A673 (cell line): ENCODE measurements at regions not wholly inside any gene's neighbourhood (a gene's known extent, or its start where the extent isn't known, plus 50 kb on each side); places are given as distances from the start of the nearest gene placed in this dataset.

ENCODE experiments used
- BruUV-seq: library from RNA; stranded (reverse); fragments of 400-500 nt; replicated peaks from 2 replicates; lab custom pipeline; 2021; lab: Mats Ljungman, UMichigan
- CTCF ChIA-PET: fragments of 300-600 bp; sonication (Branson Sonifier 250); formaldehyde crosslinking; loops from one replicate; lab custom pipeline; 2022; ENCODE audit warnings: antibody characterized with exemption; lab: Charles Lee
- POLR2A ChIA-PET: fragments of 300-600 bp; sonication (Branson Sonifier 250); formaldehyde crosslinking; loops from one replicate; lab custom pipeline; 2022; ENCODE audit warnings: antibody characterized with exemption; ENCODE audit not compliant: low non-redundant PET; lab: Charles Lee
- DNase-seq: peaks from one replicate; pipeline ENCODE4 v3.0.0-alpha.2; 2015; ENCODE audit warnings: low spot score
- H3K27ac ChIP-seq: fragments of 200-600 bp; sonication (generic); 2 replicates; pipeline ENCODE4 v1.5.1; 2016; ENCODE audit warnings: mixed run types, low read depth, mild to moderate bottlenecking, mixed read lengths, antibody characterized with exemption, low read length; ENCODE audit not compliant: poor library complexity, severe bottlenecking
- H3K27me3 ChIP-seq: fragments of 200-600 bp; sonication (generic); replicated peaks from 2 replicates; pipeline ENCODE4 v1.6.1; 2017; ENCODE audit warnings: mixed run types, low read depth, mild to moderate bottlenecking, mixed read lengths, antibody characterized with exemption, low read length; ENCODE audit not compliant: insufficient read depth, poor library complexity
- H3K36me3 ChIP-seq: fragments of 200-600 bp; sonication (generic); 2 replicates; pipeline ENCODE4 v1.6.1; 2016; ENCODE audit warnings: mixed run types, mild to moderate bottlenecking, mixed read lengths, antibody characterized with exemption, low read length; ENCODE audit not compliant: insufficient read depth, poor library complexity, severe bottlenecking
- H3K4me1 ChIP-seq: fragments of 200-600 bp; sonication (generic); 2 replicates; pipeline ENCODE4 v1.6.1; 2017; ENCODE audit warnings: mixed run types, mild to moderate bottlenecking, mixed read lengths, antibody characterized with exemption, low read length; ENCODE audit not compliant: insufficient read depth, poor library complexity, severe bottlenecking
- H3K4me3 ChIP-seq: fragments of 200-600 bp; sonication (generic); 2 replicates; pipeline ENCODE4 v1.5.1; 2016; ENCODE audit warnings: low read depth, mixed run types, mild to moderate bottlenecking, mixed read lengths, low read length; ENCODE audit not compliant: poor library complexity, severe bottlenecking
- H3K9me3 ChIP-seq: fragments of 200-600 bp; sonication (generic); 2 replicates; pipeline ENCODE4 v1.6.1; 2016; ENCODE audit warnings: mixed run types, low read depth, mild to moderate bottlenecking, mixed read lengths, antibody characterized with exemption, low read length; ENCODE audit not compliant: poor library complexity, severe bottlenecking
- EZH2 ChIP-seq: fragments of 200-600 bp; sonication (generic); IDR thresholded peaks from 2 replicates; pipeline ENCODE4 v1.6.1; 2017; ENCODE audit warnings: borderline replicate concordance, low read depth, mild to moderate bottlenecking, mixed read lengths, antibody characterized with exemption, low read length; ENCODE audit not compliant: poor library complexity, severe bottlenecking
- intact Hi-C: fragments of 100-400 bp; cut with micrococcal nuclease; formaldehyde crosslinking; loops from one replicate; pipeline ENCODE4 v1.10.0; 2022; ENCODE audit not compliant: unreplicated experiment
- TF ChIP-seq, protein P1 (sequence below): fragments of 300-800, 200-600 bp; sonication (generic); conservative IDR thresholded peaks from 2 replicates; pipeline ENCODE4 v1.5.1; 2017; ENCODE audit warnings: low read depth, mild to moderate bottlenecking, antibody characterized with exemption, low read length, moderate library complexity, mixed read lengths

DNA sequence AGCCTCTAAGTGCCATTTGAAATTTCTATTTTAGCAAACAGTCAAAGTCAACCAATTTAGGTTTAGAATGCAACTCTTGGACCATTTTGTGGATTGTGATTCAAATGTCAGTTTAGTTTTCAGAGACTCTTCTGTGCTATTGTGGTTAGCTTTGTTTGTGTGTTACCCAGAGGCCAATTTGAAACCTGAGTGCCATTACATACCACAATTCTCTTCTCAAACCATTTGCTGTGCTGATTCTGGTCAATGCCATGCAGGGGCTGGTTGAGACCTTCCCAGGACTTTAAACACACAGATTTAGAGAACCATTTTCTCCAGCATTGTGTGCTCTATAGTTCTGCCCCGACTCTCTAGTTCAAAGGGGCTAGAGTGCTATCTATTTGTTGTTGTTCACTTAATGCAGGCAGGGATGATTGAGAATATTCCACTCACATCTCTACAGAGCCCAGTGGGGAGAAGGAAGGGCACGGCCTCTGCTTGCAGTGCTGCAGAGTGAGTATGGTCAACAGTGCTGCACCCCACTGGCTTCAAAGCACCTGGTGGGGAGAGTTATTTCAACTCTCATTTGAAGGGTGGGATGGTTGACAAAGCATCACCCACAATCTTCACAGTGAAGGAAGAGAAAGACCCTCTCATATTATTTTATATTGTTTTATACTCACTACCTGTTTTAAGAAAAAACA, 738.2 kb downstream of the COL12A1 start:
- ChIA-PET POLR2A (no interaction called here), CTCF (no interaction called here)
- H3K36me3 ChIP-seq = no peaks in the 10 kb centered on the region
- no peaks in the 10 kb centered on the region for H3K27me3 ChIP-seq
- no TSS peak for BruUV-seq
- TF ChIP-seq, protein P1, sequence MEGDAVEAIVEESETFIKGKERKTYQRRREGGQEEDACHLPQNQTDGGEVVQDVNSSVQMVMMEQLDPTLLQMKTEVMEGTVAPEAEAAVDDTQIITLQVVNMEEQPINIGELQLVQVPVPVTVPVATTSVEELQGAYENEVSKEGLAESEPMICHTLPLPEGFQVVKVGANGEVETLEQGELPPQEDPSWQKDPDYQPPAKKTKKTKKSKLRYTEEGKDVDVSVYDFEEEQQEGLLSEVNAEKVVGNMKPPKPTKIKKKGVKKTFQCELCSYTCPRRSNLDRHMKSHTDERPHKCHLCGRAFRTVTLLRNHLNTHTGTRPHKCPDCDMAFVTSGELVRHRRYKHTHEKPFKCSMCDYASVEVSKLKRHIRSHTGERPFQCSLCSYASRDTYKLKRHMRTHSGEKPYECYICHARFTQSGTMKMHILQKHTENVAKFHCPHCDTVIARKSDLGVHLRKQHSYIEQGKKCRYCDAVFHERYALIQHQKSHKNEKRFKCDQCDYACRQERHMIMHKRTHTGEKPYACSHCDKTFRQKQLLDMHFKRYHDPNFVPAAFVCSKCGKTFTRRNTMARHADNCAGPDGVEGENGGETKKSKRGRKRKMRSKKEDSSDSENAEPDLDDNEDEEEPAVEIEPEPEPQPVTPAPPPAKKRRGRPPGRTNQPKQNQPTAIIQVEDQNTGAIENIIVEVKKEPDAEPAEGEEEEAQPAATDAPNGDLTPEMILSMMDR = no peak
- no peak for TF ChIP-seq EZH2
- no peak for DNase-seq
- H3K9me3 ChIP-seq = no peaks in the 10 kb centered on the region
- intact Hi-C loops = no loop called here
- H3K27ac ChIP-seq = no peak overlapping the region
- H3K4me1 ChIP-seq = no peaks in the 10 kb centered on the region
- H3K4me3 ChIP-seq = no peak overlapping the region

DNA sequence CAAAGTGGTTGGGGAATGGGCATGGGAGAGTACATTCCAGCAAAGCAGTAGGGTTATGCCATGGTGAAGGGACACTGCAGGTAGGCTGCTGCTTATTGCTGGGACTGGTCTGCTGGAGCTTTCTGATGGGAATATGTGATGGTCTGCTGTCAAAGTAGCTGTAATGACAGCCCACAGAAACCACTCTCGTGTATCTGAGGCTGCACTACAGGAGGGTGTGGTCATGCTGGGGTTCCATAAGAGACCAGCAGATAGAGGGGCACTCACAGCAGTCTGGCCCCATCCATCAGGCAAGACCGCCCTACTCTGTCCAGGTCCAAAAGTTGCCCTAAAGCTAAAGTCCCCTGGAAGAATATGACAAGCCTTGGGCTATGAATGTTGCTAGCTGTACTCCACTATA, 739.3 kb downstream of the COL12A1 start:
- TF ChIP-seq, protein P1 = no peak
- TF ChIP-seq EZH2 = no peak
- Histone ChIP-seq H3K4me1 (no peaks in the 10 kb centered on the region), H3K27ac (no peak overlapping the region)

DNA sequence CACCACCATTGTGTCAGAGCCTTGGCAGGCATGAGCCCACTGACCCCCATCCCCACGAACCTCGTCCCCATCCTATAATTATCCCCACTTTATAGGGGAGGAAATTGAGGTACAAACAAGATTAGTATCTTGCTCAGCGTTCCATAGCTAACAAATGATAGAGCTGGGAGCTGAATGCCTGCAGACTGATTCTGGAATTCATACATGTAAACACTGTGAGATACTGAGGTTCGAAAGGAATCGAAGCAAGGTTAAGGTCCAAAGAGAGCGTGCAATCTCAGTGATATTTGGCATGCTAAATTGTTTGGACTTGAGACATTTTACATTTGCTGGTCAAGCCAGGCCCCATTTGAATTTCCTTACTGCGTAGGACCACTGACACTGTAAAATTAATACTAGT, 746.6 kb downstream of the COL12A1 start:
- POLR2A ChIA-PET = no interaction called here
- H3K9me3 ChIP-seq = no peaks in the 10 kb centered on the region
- no peak overlapping the region for H3K27ac ChIP-seq
- BruUV-seq = no TSS peak
- H3K4me1 ChIP-seq = no peaks in the 10 kb centered on the region
- intact Hi-C loops = no loop called here
- no peaks in the 10 kb centered on the region for H3K27me3 ChIP-seq
- no peak overlapping the region for H3K4me3 ChIP-seq
- TF ChIP-seq, protein P1 = no peak
- TF ChIP-seq EZH2 = no peak
- CTCF ChIA-PET = no interaction called here
- H3K36me3 ChIP-seq = no peaks in the 10 kb centered on the region
- DNase-seq = no peak

More for the DNA sequence above, 739.3 kb downstream of the COL12A1 start:
- intact Hi-C loops = no loop called here
- Histone ChIP-seq H3K27me3 (no peaks in the 10 kb centered on the region), H3K4me3 (no peak overlapping the region), H3K9me3 (no peaks in the 10 kb centered on the region), H3K36me3 (no peaks in the 10 kb centered on the region)
- no TSS peak for BruUV-seq
- CTCF ChIA-PET = no interaction called here
- POLR2A ChIA-PET = no interaction called here
- no peak for DNase-seq
